ENCODE measurements at regions not wholly inside any gene's neighbourhood (a gene's known extent, or its start where the extent isn't known, plus 50 kb on each side); places are given as distances from the start of the nearest gene placed in this dataset.

GRCh38 chr2:129901754-129902415, 77.6 kb upstream of the RAB6C start:
- TF ChIP-seq POLR2AphosphoS5 (IDR thresholded peaks at IDR 0.05; ENCODE audit: insufficient read depth, low read depth, low read length) = no peak
- no peak for TF ChIP-seq MAX (IDR thresholded peaks at IDR 0.05; ENCODE audit: insufficient read depth, insufficient read length)
- no peak for TF ChIP-seq GATA2 (IDR thresholded peaks at IDR 0.05; ENCODE audit: insufficient read depth, insufficient read length, low read depth, low read length)
- TF ChIP-seq POLR2A (IDR thresholded peaks at IDR 0.05; ENCODE audit: low read depth, low read length) = no peak
- TF ChIP-seq JUN (IDR thresholded peaks at IDR 0.05; ENCODE audit: borderline replicate concordance, insufficient read depth, insufficient read length, low read depth) = no peak
- TF ChIP-seq MYC (IDR thresholded peaks at IDR 0.05; ENCODE audit: low read depth, low read length) = no peak
- TF ChIP-seq FOS (IDR thresholded peaks at IDR 0.05; ENCODE audit: borderline replicate concordance, insufficient read depth, low read length) = no peak
- TF ChIP-seq EZH2 (IDR thresholded peaks at IDR 0.05; ENCODE audit: borderline replicate concordance, low read depth, low read length, severe bottlenecking) = no peak
- TF ChIP-seq, protein P1, sequence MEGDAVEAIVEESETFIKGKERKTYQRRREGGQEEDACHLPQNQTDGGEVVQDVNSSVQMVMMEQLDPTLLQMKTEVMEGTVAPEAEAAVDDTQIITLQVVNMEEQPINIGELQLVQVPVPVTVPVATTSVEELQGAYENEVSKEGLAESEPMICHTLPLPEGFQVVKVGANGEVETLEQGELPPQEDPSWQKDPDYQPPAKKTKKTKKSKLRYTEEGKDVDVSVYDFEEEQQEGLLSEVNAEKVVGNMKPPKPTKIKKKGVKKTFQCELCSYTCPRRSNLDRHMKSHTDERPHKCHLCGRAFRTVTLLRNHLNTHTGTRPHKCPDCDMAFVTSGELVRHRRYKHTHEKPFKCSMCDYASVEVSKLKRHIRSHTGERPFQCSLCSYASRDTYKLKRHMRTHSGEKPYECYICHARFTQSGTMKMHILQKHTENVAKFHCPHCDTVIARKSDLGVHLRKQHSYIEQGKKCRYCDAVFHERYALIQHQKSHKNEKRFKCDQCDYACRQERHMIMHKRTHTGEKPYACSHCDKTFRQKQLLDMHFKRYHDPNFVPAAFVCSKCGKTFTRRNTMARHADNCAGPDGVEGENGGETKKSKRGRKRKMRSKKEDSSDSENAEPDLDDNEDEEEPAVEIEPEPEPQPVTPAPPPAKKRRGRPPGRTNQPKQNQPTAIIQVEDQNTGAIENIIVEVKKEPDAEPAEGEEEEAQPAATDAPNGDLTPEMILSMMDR (IDR thresholded peaks at IDR 0.05; ENCODE audit: extremely low read depth in 1 of 2, insufficient read depth in 1 of 2, low read depth in 1 of 2, low read length in 2 of 2) = no peak
- Histone ChIP-seq H2AFZ (ENCODE audit: low read depth, low read length) (no peak overlapping the region), H3K79me2 (ENCODE audit: control insufficient read depth, insufficient read depth, low read length) (no peaks in the 10 kb centered on the region), H3K27me3 (ENCODE audit: control insufficient read depth in 2 of 2, insufficient read depth in 2 of 2, low read length in 2 of 2) (no peaks in the 10 kb centered on the region), H3K36me3 (ENCODE audit: control insufficient read depth in 2 of 2, extremely low read depth in 1 of 2, insufficient read depth in 2 of 2, low read length in 2 of 2) (no peaks in the 10 kb centered on the region), H3K27ac (ENCODE audit: insufficient read depth, low read depth, low read length) (no peak overlapping the region), H3K4me2 (ENCODE audit: insufficient read depth, low read length) (no peak overlapping the region), H3K9me1 (replicated peaks; ENCODE audit: control insufficient read depth, extremely low read depth, insufficient read depth, low read length) (no peaks in the 10 kb centered on the region), H3K4me1 (ENCODE audit: control insufficient read depth, extremely low read depth, insufficient read depth, low read length) (no peaks in the 10 kb centered on the region), H3K9ac (replicated peaks; ENCODE audit: extremely low read depth, insufficient read depth, low read length) (no peak overlapping the region), H4K20me1 (replicated peaks; ENCODE audit: control insufficient read depth, extremely low read depth, insufficient read depth, low read length) (no peaks in the 10 kb centered on the region), H3K4me3 (replicated peaks in 1 of 3; ENCODE audit: insufficient read depth in 1 of 3, low read depth in 1 of 3, low read length in 3 of 3) (no peak overlapping the region), H3K9me3 (replicated peaks; ENCODE audit: control insufficient read depth, insufficient read depth, low read length) (no peaks in the 10 kb centered on the region)
- no TSS peak for BruUV-seq (replicated peaks)
- FAIRE-seq (no peak), DNase-seq (ENCODE audit: low read depth, low spot score) (no peak)
- dilution Hi-C loops (cut with MboI; ENCODE audit: extremely low pct_ligation_motif_present, low sequenced_read_pairs) (no loop called here), intact Hi-C loops (cut with micrococcal nuclease) (no loop called here)
- CTCF ChIA-PET = no interaction called here
- POLR2A ChIA-PET = no interaction called here
